Stimulated activated CD8-positive, alpha-beta memory T cell treated with anti-CD3 and anti-CD28 coated beads, Interleukin-15, amount 100 ng/mL, for 1 hour (primary cell): ENCODE measurements at regions not wholly inside any gene's neighbourhood (a gene's known extent, or its start where the extent isn't known, plus 50 kb on each side); places are given as distances from the start of the nearest gene placed in this dataset.

Source experiments
- DNase-seq: peaks from one replicate; pipeline ENCODE4 v3.0.0-alpha.2; 2020; ENCODE audit warnings: low read depth

GRCh38 chr13:99822820-99823219 lies 148.7 kb downstream of the ZIC5 start:
- no peak for DNase-seq

- DNase-seq, result no peak
These were observed 149.8 kb downstream of the ZIC5 start for GRCh38 chr13:99821741-99822140.

- DNase-seq, result no peak
These were observed 151.6 kb downstream of the ZIC5 start for GRCh38 chr13:99819967-99820366.

- DNase-seq, result no peak
These were observed 155.2 kb downstream of the ZIC5 start for GRCh38 chr13:99816321-99816720.

DNA sequence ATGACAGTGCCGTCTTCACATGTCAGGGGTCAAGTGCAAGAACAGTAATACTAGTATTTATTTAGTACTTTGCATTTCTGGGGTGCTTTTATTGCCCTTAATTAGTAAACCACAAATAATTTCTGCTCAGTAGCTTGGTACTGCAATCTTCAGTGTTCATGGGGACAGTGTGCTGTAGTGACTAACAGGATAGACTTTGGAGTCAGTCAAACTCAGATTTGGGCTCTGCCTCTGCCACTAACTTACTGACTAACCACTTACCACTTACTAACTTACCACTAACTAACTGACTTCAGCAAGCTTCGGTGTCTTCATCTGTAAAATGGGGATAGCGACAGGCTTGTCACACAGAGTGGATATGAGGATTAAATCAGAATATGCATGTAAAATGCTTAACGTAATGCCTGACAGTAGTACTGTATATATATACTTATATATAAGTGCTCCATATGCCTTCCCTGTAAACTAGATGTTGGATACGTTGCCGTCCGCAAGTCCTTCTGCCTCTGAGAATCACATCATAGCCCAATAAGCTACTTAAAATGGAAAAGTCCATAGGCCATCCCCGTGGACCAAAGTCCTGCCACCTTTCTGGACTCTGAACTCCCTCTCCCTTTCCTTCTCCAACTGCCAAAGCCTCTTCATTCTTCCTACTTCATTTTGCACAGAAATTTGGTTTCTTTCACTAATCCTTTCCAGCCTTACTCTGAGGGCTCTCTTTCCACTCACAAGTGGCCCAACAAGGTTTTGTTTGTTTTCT lies 158.1 kb downstream of the ZIC5 start:
- no peak for DNase-seq

- no peak for DNase-seq
These were observed 158.9 kb downstream of the ZIC5 start for GRCh38 chr13:99812625-99813024.

GRCh38 chr13:99811067-99811700 lies 160.4 kb downstream of the ZIC5 start:
- DNase-seq, result no peak

- no peak for DNase-seq
These were observed 161.6 kb downstream of the ZIC5 start for GRCh38 chr13:99809926-99810325.

- no peak for DNase-seq
These were observed 162.1 kb downstream of the ZIC5 start for GRCh38 chr13:99809496-99809895.

GRCh38 chr13:99808786-99809185 lies 162.8 kb downstream of the ZIC5 start:
- no peak for DNase-seq

GRCh38 chr13:99806671-99807070 lies 164.9 kb downstream of the ZIC5 start:
- no peak for DNase-seq

- DNase-seq, result no peak
These were observed 166.2 kb downstream of the ZIC5 start for GRCh38 chr13:99805361-99805760.

DNA sequence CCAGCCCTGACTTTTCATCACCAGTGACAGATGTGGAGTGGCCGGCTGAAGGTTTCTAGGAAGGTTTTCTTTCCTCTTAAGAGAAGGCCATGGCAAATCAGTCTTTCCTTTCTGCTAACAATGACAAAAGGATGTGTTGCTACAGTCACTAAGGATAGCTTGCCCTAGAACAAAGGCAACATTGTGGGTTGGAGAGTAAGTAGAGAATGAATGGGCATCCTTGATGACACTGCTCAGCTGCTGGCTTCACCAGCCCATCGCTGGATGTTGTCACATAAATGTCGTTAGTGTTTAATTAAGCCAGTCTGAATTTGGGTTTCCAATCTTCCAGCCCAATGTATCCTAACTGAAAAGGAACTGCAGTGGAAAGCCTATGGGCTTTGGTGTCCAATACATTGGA lies 168.4 kb downstream of the ZIC5 start:
- no peak for DNase-seq

DNA sequence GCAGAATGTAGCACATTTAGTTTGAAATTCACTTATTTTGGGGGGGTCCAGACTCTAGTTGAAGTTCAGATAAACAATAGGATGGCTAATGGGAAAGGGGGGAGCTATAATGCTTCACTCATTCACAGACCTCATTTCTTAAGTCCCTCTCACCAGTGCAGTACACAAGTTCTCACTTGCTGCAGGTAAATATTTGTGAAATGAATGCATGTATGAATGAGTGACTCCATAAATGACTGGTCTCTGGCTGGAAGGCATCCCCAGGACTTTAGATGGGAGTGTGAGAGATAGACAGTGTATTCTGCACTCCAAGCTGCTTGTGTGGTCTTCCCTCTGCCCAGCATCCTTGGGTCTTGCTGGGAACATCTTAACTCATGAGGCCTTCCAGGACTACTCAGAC lies 169.2 kb downstream of the ZIC5 start:
- DNase-seq, result no peak

DNA sequence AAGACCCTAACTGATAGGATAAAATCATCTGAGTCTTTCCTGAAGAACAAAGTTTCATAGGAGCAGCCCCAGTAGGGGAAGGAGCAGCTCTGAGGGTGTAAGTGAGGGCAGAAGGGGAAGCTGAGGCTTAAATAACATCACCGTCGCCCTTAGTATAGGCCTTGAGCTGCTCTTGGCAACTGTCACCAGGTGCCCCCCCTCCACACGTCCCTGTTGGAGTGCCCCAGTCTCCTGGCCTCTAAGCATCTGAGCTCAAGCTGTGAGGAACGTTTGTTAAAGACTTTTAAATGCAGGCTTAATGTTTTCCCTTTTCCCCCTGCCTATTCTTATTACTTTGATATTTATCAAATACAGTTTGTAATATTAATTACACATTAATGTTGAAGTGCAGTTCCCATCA lies 170.6 kb downstream of the ZIC5 start:
- DNase-seq, result no peak

DNA sequence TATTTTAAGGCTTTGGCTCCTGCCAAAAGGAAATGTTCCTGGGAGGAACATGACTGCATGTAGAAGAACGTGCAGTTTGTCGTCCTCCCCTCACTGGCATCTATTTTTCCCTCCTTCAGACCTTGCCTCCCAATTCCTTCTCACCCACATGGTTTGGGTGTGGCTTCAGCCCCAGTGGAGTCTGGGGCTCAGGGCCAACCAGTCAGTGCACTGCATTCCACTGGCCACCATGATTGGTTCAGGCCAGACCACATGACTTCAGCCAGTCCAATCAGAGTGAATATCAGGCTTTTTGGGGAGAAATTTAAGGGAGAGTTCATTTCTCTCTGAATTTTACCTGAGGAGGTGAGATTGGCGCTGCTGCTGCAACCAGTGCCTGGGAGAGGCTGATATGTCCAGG lies 171.6 kb downstream of the ZIC5 start:
- DNase-seq, result no peak

- DNase-seq, result no peak
These were observed 172.8 kb downstream of the ZIC5 start for GRCh38 chr13:99798756-99799155.

GRCh38 chr13:99797691-99798090 lies 173.9 kb downstream of the ZIC5 start:
- no peak for DNase-seq

- DNase-seq, result no peak
These were observed 175.3 kb downstream of the ZIC5 start for GRCh38 chr13:99796175-99796819.

DNA sequence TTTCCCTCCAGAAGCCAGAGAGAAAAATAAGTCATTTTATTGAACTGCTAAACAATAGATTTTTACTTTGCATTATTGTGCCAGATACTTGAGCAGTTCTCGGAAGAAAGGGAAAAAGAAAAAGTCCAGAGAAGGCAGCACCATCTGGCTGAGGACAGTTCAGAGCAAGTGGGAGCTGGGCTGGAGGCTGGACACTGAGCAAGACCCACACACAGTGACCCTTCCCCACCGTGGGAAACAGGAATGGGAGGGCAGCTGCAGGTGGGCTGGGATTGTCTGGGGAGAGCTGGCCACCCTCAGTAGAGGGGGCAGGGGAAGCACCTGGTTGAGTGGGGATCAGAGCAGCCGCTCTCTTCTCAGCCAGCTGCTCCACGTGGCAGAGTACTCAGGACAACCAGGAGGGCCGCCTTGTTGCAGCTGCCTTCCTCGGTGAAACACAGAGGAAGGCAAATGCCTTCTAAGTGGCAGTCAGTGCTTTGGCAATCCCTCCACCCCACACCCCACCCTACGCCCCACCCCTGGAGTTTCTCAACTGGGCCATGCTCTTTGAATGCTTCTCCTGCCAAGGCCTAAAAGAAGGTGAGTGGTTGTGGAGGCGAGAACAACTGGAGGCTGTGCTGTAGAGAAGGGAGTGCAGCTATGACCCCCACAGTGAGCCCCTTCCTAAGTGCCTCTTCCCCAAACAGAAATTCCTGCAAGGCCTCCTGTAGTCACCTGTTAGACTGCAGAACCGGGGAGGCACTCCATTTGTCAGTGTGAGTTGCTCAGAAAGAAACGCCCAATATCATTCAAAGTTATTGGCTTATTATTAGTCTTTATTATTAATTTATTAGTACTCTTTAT lies 179.3 kb downstream of the ZIC5 start:
- DNase-seq, result no peak

DNA sequence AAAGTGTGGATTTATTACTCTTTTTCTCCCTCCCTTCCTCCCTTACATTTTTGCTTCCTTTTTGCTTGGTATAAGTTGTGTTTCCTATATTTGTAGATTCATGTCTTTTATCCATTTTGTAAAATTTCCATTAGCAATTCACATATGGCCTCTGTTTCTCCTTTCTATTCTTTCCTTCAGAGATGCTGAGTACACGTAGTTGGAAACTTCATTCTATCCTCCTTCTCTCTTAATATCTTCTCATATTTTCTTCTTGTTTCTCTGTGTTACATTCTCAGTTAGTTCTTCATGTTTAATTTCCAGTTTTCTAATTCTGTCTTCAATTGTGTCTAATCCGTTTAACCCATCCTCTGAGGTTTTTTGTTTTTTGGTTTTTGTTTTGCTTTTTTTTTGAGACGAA lies 188.9 kb downstream of the ZIC5 start:
- DNase-seq, result no peak

GRCh38 chr13:99778500-99778899 lies 193.1 kb downstream of the ZIC5 start:
- no peak for DNase-seq

GRCh38 chr13:99777873-99778272 lies 193.7 kb downstream of the ZIC5 start:
- no peak for DNase-seq
